H1 (cell line): ENCODE measurements at regions not wholly inside any gene's neighbourhood (a gene's known extent, or its start where the extent isn't known, plus 50 kb on each side); places are given as distances from the start of the nearest gene placed in this dataset.

ENCODE experiments used
- ASH2L ChIP-seq: fragments of 200-600, 300-600 bp; sonication (generic); IDR thresholded peaks from one replicate; pipeline ENCODE4 v1.7.1; 2017; ENCODE audit warnings: low read length
- BACH1 ChIP-seq: IDR thresholded peaks from 2 replicates; pipeline ENCODE4 v1.6.1; 2012; ENCODE audit warnings: low read length, improper control_type of control experiment
- EP300 ChIP-seq, 2 experiments: IDR thresholded peaks; 1 replicate in 1 of 2; 2 replicates in 1 of 2; pipeline ENCODE4 v1.6.1; 2011 to 2012; ENCODE audit warnings: low read depth in 2 of 2, low read length in 2 of 2, mild to moderate bottlenecking in 2 of 2, borderline replicate concordance in 1 of 2, inconsistent platforms in 1 of 2, moderate library complexity in 1 of 2
- MAFK ChIP-seq: IDR thresholded peaks from 2 replicates; pipeline ENCODE4 v1.6.1; 2012; ENCODE audit warnings: low read depth, mild to moderate bottlenecking, improper control_type of control experiment, low read length
- POLR2A ChIP-seq, 2 experiments: IDR thresholded peaks; 1 replicate in 1 of 2; 2 replicates in 1 of 2; pipeline ENCODE4 v1.6.1; 2011; ENCODE audit warnings: low read depth in 2 of 2, low read length in 2 of 2, mild to moderate bottlenecking in 2 of 2; ENCODE audit errors: control extremely low read depth in 1 of 2
- POLR2AphosphoS5 ChIP-seq: IDR thresholded peaks from 2 replicates; pipeline ENCODE4 v1.6.1; 2011; ENCODE audit warnings: low read depth, low read length
- RFX5 ChIP-seq: IDR thresholded peaks from 2 replicates; pipeline ENCODE4 v1.6.1; 2011; ENCODE audit warnings: low read depth, low read length, improper control_type of control experiment, borderline replicate concordance
- SP1 ChIP-seq: IDR thresholded peaks from 2 replicates; pipeline ENCODE4 v1.6.1; 2011; ENCODE audit warnings: low read depth, low read length
- TAF1 ChIP-seq: IDR thresholded peaks from 2 replicates; pipeline ENCODE4 v1.6.1; 2011; ENCODE audit warnings: mild to moderate bottlenecking, low read depth, low read length
- TCF12 ChIP-seq: IDR thresholded peaks from 2 replicates; pipeline ENCODE4 v1.6.1; 2011; ENCODE audit warnings: low read depth, mild to moderate bottlenecking, low read length
- TF ChIP-seq, protein P1 (sequence below): IDR thresholded peaks from 2 replicates; pipeline ENCODE4 v1.6.1; 2012; ENCODE audit warnings: inconsistent platforms
- TF ChIP-seq, protein P2 (sequence below), 3 experiments: IDR thresholded peaks; 1 replicate in 2 of 3; 2 replicates in 1 of 3; pipeline versions ENCODE4 v1.5.1 to v1.6.1; 2011; ENCODE audit warnings: low read length in 3 of 3, mild to moderate bottlenecking in 3 of 3, inconsistent platforms in 2 of 3, low read depth in 1 of 3, moderate library complexity in 1 of 3; ENCODE audit not compliant: insufficient read depth in 1 of 3; ENCODE audit errors: control extremely low read depth in 1 of 3
- TF ChIP-seq, protein P3 (sequence below): IDR thresholded peaks from 2 replicates; pipeline ENCODE4 v1.6.1; 2012; ENCODE audit warnings: low read length, inconsistent platforms
- TF ChIP-seq, protein P4 (sequence below): IDR thresholded peaks from 2 replicates; pipeline ENCODE4 v1.6.1; 2011; ENCODE audit warnings: low read length, improper control_type of control experiment

DNA sequence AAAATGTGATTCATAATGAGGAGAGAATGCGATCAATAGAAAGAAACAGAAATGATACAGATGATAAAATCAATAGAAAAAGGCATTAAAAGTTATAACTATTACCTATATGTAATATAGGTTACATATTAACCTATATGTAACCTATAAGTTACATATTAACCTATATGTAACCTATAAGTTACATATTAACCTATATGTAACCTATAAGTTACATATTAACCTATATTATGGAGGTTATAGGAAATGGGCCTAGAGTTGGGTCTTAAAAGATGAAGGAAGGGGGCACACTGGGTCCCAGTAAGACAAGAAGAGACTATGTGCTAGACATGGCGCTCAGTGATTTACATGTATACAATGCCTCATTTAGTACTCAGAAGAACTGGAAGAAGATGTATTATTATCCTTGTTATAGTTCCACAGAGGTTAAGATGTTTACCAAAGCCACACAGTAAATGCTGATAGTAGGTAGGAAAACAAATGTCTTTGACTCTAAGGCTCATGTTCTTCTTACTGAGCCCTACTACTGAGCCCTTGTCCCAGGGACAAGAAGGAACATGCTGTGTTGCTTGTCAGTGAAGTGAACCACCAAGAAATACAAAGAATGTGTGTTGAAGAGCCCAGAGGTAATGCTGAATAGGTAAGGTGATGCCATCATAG lies 444.6 kb upstream of the PLXNA2 start:
- TF ChIP-seq, protein P1, sequence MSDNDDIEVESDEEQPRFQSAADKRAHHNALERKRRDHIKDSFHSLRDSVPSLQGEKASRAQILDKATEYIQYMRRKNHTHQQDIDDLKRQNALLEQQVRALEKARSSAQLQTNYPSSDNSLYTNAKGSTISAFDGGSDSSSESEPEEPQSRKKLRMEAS = no peak
- TF ChIP-seq MAFK (no peak), TAF1 (no peak), POLR2A (IDR thresholded peaks at IDR 0.05; ENCODE audit: control extremely low read depth in 1 of 2, low read depth in 2 of 2, low read length in 2 of 2) (no peak), TCF12 (no peak), RFX5 (no peak), ASH2L (no peak), EP300 (IDR thresholded peaks at IDR 0.05; ENCODE audit: borderline replicate concordance in 1 of 2, low read depth in 2 of 2, low read length in 2 of 2) (no peak), SP1 (no peak), POLR2AphosphoS5 (no peak), BACH1 (no peak)
- TF ChIP-seq, protein P2, sequence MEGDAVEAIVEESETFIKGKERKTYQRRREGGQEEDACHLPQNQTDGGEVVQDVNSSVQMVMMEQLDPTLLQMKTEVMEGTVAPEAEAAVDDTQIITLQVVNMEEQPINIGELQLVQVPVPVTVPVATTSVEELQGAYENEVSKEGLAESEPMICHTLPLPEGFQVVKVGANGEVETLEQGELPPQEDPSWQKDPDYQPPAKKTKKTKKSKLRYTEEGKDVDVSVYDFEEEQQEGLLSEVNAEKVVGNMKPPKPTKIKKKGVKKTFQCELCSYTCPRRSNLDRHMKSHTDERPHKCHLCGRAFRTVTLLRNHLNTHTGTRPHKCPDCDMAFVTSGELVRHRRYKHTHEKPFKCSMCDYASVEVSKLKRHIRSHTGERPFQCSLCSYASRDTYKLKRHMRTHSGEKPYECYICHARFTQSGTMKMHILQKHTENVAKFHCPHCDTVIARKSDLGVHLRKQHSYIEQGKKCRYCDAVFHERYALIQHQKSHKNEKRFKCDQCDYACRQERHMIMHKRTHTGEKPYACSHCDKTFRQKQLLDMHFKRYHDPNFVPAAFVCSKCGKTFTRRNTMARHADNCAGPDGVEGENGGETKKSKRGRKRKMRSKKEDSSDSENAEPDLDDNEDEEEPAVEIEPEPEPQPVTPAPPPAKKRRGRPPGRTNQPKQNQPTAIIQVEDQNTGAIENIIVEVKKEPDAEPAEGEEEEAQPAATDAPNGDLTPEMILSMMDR (IDR thresholded peaks at IDR 0.05; ENCODE audit: control extremely low read depth in 1 of 3, insufficient read depth in 1 of 3, low read depth in 1 of 3, low read length in 3 of 3) = no peak
- TF ChIP-seq, protein P3, sequence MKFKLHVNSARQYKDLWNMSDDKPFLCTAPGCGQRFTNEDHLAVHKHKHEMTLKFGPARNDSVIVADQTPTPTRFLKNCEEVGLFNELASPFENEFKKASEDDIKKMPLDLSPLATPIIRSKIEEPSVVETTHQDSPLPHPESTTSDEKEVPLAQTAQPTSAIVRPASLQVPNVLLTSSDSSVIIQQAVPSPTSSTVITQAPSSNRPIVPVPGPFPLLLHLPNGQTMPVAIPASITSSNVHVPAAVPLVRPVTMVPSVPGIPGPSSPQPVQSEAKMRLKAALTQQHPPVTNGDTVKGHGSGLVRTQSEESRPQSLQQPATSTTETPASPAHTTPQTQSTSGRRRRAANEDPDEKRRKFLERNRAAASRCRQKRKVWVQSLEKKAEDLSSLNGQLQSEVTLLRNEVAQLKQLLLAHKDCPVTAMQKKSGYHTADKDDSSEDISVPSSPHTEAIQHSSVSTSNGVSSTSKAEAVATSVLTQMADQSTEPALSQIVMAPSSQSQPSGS = no peak
- TF ChIP-seq, protein P4, sequence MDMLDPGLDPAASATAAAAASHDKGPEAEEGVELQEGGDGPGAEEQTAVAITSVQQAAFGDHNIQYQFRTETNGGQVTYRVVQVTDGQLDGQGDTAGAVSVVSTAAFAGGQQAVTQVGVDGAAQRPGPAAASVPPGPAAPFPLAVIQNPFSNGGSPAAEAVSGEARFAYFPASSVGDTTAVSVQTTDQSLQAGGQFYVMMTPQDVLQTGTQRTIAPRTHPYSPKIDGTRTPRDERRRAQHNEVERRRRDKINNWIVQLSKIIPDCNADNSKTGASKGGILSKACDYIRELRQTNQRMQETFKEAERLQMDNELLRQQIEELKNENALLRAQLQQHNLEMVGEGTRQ = no peak
